Activated naive CD8-positive, alpha-beta T cell treated with anti-CD3 and anti-CD28 coated beads, Interleukin-2, amount 10 ng/mL, durations not matched to agents 7 days and 5 days (primary cell): ENCODE measurements at regions not wholly inside any gene's neighbourhood (a gene's known extent, or its start where the extent isn't known, plus 50 kb on each side); places are given as distances from the start of the nearest gene placed in this dataset.
"Not testable (repeated sequence)": the region's sequence is repeated elsewhere in the genome, so short reads cannot be mapped to it uniquely, and the experiment has no call there.

ENCODE experiments used
- ATAC-seq: fragments of 150-1000 bp; cut with Tn5 transposase; one replicate; pipeline ENCODE4 v1.10.0; 2021; ENCODE audit warnings: low read depth, moderate library complexity
- POLR2A ChIA-PET: fragments of 350-600 bp; sonication (Branson Sonifier 250); formaldehyde crosslinking; loops from one replicate; lab custom pipeline; 2021; ENCODE audit warnings: antibody characterized with exemption; lab: Charles Lee
- DNase-seq: peaks from one replicate; pipeline ENCODE4 v3.0.0; 2021
- H3K27ac Mint-ChIP-seq: one replicate; pipeline ENCODE4 v1.8.0; 2022; ENCODE audit warnings: mild to moderate bottlenecking, mixed read lengths
- H3K27me3 Mint-ChIP-seq: one replicate; pipeline ENCODE4 v1.8.0; 2022; ENCODE audit warnings: mild to moderate bottlenecking, moderate library complexity, mixed read lengths
- H3K36me3 Mint-ChIP-seq: one replicate; pipeline ENCODE4 v1.8.0; 2021; ENCODE audit warnings: mild to moderate bottlenecking, mixed read lengths
- H3K4me1 Mint-ChIP-seq: one replicate; pipeline ENCODE4 v1.8.0; 2021; ENCODE audit warnings: mixed read lengths
- H3K4me3 Mint-ChIP-seq: one replicate; pipeline ENCODE4 v1.8.0; 2022; ENCODE audit warnings: mild to moderate bottlenecking, moderate library complexity, mixed read lengths
- H3K9me3 Mint-ChIP-seq: one replicate; pipeline ENCODE4 v1.8.0; 2021; ENCODE audit warnings: mixed read lengths

DNA sequence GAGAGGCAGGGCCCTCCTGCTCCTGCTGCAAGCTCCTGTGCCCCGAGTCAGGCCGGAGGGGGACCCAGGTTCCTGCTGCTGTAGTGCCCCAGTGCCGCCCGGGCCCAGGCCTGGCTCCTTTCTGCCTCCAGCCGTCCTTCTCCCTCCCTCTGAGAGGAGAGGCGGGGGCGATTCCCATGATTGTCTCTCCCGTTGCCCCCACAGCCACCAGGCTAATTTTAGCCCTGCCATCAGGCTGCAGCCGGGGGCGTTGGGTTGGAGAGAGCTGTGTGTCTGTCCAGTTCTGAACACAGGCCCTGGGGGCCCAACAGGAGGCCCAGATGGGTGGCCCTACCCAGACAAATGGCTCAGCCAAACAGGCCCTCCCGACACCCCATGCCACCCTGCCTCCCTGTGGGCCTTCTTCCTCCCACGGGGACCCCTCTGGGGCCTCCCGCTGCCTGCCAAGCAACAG is 214.8 kb downstream of the TBC1D2B start:
- H3K27me3 Mint-ChIP-seq, result peaks cover 1% of the 10 kb centered on the region
- DNase-seq (no peak), ATAC-seq (no peak)
- H3K4me1 Mint-ChIP-seq, result no peaks in the 10 kb centered on the region
- no peak overlapping the region for H3K27ac Mint-ChIP-seq
- H3K36me3 Mint-ChIP-seq, result no peaks in the 10 kb centered on the region
- no peak overlapping the region for H3K4me3 Mint-ChIP-seq
- POLR2A ChIA-PET, result no interaction called here
- H3K9me3 Mint-ChIP-seq, result no peaks in the 10 kb centered on the region

DNA sequence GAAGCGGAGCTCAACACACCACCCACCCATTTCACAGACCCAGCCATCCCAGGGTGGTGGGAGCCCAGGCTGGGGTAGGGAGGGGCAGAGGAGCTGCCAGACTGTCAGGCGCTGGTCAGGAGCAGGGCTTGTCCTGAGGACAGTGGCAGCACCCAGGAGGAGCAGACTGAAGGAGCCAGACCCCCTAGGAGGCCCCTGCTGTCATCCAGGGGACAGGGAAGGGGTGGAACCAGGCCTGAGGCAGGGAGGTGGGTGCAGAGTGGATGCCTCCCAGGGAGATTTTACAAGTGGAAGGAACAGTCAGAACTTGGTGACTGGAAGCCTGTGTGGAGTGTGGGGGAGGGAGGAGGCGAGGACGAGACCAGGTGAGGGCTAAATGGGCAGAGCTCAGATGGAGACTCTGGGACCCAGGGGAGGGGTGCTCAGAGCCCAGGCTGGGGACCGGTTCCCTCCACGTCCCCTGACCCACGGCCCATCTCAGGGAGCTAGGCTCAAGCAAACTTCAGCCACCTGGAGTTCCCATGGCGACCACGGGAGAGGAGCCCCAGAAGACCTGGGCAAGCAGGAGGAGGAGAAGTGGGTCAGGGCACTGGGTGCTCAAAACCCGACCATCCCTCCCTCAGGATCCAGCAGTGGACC is 215.4 kb downstream of the TBC1D2B start:
- H3K9me3 Mint-ChIP-seq, ATAC-seq, POLR2A ChIA-PET, DNase-seq, H3K27me3 Mint-ChIP-seq, H3K4me3 Mint-ChIP-seq, H3K27ac Mint-ChIP-seq, H3K4me1 Mint-ChIP-seq, H3K36me3 Mint-ChIP-seq: not testable (repeated sequence)

- ATAC-seq, result no peak
- Mint-ChIP-seq H3K4me1 (no peaks in the 10 kb centered on the region), H3K27me3 (peaks cover 7% of the 10 kb centered on the region), H3K27ac (no peak overlapping the region), H3K4me3 (no peak overlapping the region), H3K36me3 (no peaks in the 10 kb centered on the region), H3K9me3 (no peaks in the 10 kb centered on the region)
- POLR2A ChIA-PET, result no interaction called here
- no peak for DNase-seq
Observed at GRCh38 chr15:77860071-77860691, 217.3 kb downstream of the TBC1D2B start.

- no peaks in the 10 kb centered on the region for H3K36me3 Mint-ChIP-seq
- no peaks in the 10 kb centered on the region for H3K9me3 Mint-ChIP-seq
- H3K27ac Mint-ChIP-seq, result no peak overlapping the region
- ATAC-seq, result no peak
- no peak for DNase-seq
- POLR2A ChIA-PET, result no interaction called here
- H3K27me3 Mint-ChIP-seq, result peaks cover 11% of the 10 kb centered on the region
- no peaks in the 10 kb centered on the region for H3K4me1 Mint-ChIP-seq
- H3K4me3 Mint-ChIP-seq, result no peak overlapping the region
Observed at GRCh38 chr15:77859491-77860060, 217.9 kb downstream of the TBC1D2B start.

- POLR2A ChIA-PET, result no interaction called here
- Mint-ChIP-seq H3K27ac (no peak overlapping the region), H3K36me3 (no peaks in the 10 kb centered on the region), H3K4me1 (no peaks in the 10 kb centered on the region), H3K9me3 (no peaks in the 10 kb centered on the region), H3K4me3 (no peak overlapping the region), H3K27me3 (peaks cover 14% of the 10 kb centered on the region)
- ATAC-seq (no peak), DNase-seq (no peak)
Observed at GRCh38 chr15:77858792-77859490, 218.6 kb downstream of the TBC1D2B start.

DNA sequence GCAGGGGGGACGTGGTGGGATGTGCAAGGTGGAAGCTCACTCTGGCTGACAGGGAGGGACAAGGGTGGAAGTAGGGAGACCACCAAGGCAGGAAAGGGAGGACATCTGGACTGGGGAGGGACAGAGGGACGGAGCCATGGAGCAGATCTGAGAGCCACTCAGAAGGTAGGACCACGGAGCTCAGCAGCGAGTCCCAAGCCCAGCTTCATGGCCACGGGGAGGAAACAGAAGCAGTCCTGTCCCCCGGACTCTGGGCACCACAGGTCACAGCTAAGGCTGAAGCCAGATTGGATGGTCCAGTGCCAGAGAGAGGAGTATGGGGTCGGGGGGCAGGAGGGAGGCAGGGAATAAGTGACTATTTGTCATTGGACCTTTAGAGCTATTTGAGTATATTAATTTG is 220.1 kb downstream of the TBC1D2B start:
- ATAC-seq (no peak), DNase-seq (no peak)
- H3K27me3 Mint-ChIP-seq, result peaks cover 14% of the 10 kb centered on the region
- no peak overlapping the region for H3K27ac Mint-ChIP-seq
- POLR2A ChIA-PET, result no interaction called here
- no peaks in the 10 kb centered on the region for H3K4me1 Mint-ChIP-seq
- H3K9me3 Mint-ChIP-seq, result no peaks in the 10 kb centered on the region
- no peak overlapping the region for H3K4me3 Mint-ChIP-seq
- no peaks in the 10 kb centered on the region for H3K36me3 Mint-ChIP-seq

DNA sequence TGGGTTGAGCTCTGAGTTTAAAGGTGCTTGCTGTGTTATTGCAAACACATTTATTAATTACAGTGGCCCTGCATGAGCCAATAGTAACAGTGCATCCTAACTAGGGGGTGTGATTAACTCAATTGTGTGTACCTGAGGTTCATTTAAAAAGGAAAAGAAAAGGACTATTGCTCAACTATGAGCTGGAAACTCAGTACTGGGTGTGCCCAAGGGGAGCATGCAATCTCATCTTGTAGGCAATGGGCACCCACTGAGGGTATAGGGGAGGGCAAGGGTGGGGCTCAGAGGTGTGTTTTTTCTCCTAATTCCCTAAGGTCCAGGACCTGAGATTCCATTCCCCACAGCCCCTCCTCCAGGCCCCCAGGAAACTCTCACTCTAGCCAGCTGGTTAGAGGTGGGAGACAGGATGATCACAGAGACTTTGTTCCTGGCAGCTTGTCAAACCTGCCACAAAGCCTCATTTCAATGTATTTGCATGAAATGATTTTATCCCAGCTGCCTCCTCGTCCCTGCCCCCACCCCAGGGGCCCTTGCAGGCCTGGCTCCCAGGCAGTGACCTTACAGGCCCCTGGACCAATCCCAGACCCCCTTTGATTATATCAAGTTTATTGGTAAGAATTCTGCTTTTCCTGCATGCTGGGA is 220.7 kb downstream of the TBC1D2B start:
- H3K4me3 Mint-ChIP-seq, result no peak overlapping the region

DNA sequence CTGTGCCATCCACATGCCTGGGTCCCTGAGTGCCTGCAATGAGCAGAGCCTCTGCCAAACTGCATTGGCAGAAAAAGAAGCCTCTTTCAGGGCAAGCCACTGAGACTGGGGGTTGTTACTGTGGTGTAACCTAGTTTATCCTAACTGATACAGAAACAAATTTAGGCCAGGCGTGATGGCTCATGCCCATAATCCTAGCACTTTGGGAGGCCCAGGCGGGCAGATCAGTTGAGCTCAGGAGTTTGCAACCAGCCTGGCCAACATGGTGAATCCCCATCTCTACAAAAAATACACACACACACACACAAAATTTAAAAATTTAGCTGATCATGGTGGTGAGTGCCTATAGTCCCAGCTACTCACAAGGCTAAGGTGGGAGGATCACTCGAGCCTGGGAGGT is 221.6 kb downstream of the TBC1D2B start:
- H3K4me3 Mint-ChIP-seq, result no peak overlapping the region
- H3K36me3 Mint-ChIP-seq, result no peaks in the 10 kb centered on the region
- no peaks in the 10 kb centered on the region for H3K9me3 Mint-ChIP-seq
- ATAC-seq (no peak), DNase-seq (peak; percentile 0)
- H3K27ac Mint-ChIP-seq, result no peak overlapping the region
- POLR2A ChIA-PET, result no interaction called here
- H3K4me1 Mint-ChIP-seq, result no peaks in the 10 kb centered on the region
- peaks cover 12% of the 10 kb centered on the region for H3K27me3 Mint-ChIP-seq

More for the DNA sequence above, 220.7 kb downstream of the TBC1D2B start:
- Mint-ChIP-seq H3K36me3 (no peaks in the 10 kb centered on the region), H3K4me1 (no peaks in the 10 kb centered on the region), H3K9me3 (no peaks in the 10 kb centered on the region), H3K27me3 (peaks cover 12% of the 10 kb centered on the region), H3K27ac (no peak overlapping the region)
- POLR2A ChIA-PET, result no interaction called here
- no peak for DNase-seq
- no peak for ATAC-seq

GRCh38 chr15:77854980-77855379 is 222.3 kb upstream of the LINGO1 start:
- Mint-ChIP-seq H3K9me3 (peaks cover 1% of the 10 kb centered on the region), H3K36me3 (no peaks in the 10 kb centered on the region), H3K27me3 (peaks cover 12% of the 10 kb centered on the region), H3K27ac (no peak overlapping the region), H3K4me1 (no peaks in the 10 kb centered on the region), H3K4me3 (no peak overlapping the region)
- POLR2A ChIA-PET, result no interaction called here
- DNase-seq, result peak; percentile 10
- ATAC-seq, result no peak

DNA sequence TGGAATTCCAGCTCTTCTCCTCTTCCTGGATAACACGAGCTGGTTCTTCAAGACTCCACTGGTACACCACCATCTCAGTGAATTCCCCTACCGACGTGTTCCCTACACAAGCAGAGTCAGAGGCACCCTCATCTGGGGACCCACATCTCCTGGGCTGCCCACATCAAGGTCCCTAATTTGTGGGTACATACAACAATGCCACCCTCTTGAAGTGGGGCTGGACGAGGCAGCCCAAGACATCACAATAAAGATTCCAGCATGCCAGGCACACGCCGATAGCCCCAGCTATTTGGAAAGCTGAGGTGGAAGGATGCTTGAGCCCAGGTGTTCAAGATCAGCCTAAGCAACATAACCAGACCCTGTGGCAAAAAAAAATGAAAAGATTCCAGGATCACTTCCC is 221.2 kb upstream of the LINGO1 start:
- Mint-ChIP-seq H3K4me3 (no peak overlapping the region), H3K36me3 (no peaks in the 10 kb centered on the region), H3K27ac (no peak overlapping the region), H3K27me3 (peaks cover 14% of the 10 kb centered on the region), H3K4me1 (no peaks in the 10 kb centered on the region), H3K9me3 (peaks cover 1% of the 10 kb centered on the region)
- ATAC-seq (no peak), DNase-seq (no peak)
- POLR2A ChIA-PET, result no interaction called here

DNA sequence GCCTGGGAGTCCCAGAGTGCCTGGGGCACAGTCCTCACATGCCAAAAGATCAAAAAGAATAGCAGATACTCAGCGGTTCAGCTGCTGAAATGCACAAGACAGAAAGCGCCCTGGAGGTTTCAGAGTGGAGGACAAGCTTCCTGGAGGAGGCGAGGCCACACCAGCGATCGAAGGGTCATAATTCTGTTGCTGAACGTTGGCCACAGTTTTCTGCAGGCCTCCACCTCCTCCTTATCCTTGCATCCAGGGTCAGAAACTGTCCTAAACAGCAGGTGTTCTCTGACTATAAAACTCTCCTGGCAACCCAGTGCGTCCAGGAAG is 220.3 kb upstream of the LINGO1 start:
- H3K36me3 Mint-ChIP-seq, result no peaks in the 10 kb centered on the region
- no peak overlapping the region for H3K4me3 Mint-ChIP-seq
- no peaks in the 10 kb centered on the region for H3K4me1 Mint-ChIP-seq
- no peak for DNase-seq
- H3K9me3 Mint-ChIP-seq, result peaks cover 1% of the 10 kb centered on the region
- peaks cover 20% of the 10 kb centered on the region for H3K27me3 Mint-ChIP-seq
- no peak for ATAC-seq
- H3K27ac Mint-ChIP-seq, result no peak overlapping the region
- POLR2A ChIA-PET, result no interaction called here

GRCh38 chr15:77852241-77853007 is 219.7 kb upstream of the LINGO1 start:
- Mint-ChIP-seq H3K4me3 (no peak overlapping the region), H3K27me3 (peaks cover 26% of the 10 kb centered on the region), H3K9me3 (peaks cover 1% of the 10 kb centered on the region), H3K27ac (no peak overlapping the region), H3K4me1 (no peaks in the 10 kb centered on the region), H3K36me3 (no peaks in the 10 kb centered on the region)
- DNase-seq (peak; percentile 13), ATAC-seq (no peak)
- POLR2A ChIA-PET, result no interaction called here

DNA sequence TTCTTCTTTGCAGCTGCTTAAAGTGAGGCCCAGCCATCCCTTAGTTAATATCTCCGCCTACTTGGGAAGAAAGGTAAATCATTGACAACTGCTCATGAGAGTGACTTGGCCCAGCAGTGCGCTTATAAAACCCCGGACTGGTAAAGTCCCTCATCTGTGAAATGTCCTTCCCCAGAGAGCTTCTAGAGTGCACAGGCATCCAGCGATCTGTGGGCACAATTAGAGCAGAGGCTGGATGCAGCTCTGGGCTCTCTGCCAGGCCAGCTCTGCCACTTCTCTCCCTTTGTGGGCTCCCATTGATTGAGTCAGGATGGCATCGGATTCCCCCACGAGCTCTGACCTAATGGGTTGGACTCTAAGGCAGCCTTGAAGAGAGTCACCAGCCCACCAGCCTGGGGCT is 219.0 kb upstream of the LINGO1 start:
- no peak overlapping the region for H3K4me3 Mint-ChIP-seq
- H3K4me1 Mint-ChIP-seq, result no peaks in the 10 kb centered on the region
- H3K36me3 Mint-ChIP-seq, result no peaks in the 10 kb centered on the region
- peaks cover 1% of the 10 kb centered on the region for H3K9me3 Mint-ChIP-seq
- POLR2A ChIA-PET, result no interaction called here
- ATAC-seq, result no peak
- no peak overlapping the region for H3K27ac Mint-ChIP-seq
- peaks cover 32% of the 10 kb centered on the region for H3K27me3 Mint-ChIP-seq
- DNase-seq, result no peak
